Medulla oblongata (tissue), 1 donor: ENCODE measurements at regions not wholly inside any gene's neighbourhood (a gene's known extent, or its start where the extent isn't known, plus 50 kb on each side); places are given as distances from the start of the nearest gene placed in this dataset.

ENCODE experiments used
- DNase-seq: peaks from one replicate; pipeline ENCODE4 v3.0.0-alpha.2; 2015; ENCODE audit errors: extremely low spot score

- no peak for DNase-seq
These were observed 90.8 kb upstream of the NRG3 start for GRCh38 chr10:81784111-81784597.

DNA sequence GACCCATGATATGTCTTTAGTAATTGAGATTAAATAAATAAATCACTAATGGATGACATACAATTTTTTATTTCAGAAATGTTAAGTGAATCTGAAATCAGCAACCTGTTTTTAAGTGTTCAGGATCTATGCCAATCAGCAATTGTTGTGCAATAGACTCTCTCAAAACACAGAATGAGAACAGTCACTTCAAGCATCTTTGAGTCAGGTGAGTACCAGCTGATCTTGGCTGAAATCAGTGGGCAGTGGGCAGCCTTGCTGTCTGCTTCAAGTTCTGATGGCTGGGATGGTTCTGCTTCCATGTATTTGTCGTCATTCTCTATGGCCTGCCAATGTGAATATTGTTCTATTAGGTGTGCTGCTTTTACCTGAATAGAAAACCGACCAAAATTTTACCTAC lies 82.3 kb upstream of the NRG3 start:
- DNase-seq, result no peak

GRCh38 chr10:81806842-81807241 lies 68.2 kb upstream of the NRG3 start:
- no peak for DNase-seq

DNA sequence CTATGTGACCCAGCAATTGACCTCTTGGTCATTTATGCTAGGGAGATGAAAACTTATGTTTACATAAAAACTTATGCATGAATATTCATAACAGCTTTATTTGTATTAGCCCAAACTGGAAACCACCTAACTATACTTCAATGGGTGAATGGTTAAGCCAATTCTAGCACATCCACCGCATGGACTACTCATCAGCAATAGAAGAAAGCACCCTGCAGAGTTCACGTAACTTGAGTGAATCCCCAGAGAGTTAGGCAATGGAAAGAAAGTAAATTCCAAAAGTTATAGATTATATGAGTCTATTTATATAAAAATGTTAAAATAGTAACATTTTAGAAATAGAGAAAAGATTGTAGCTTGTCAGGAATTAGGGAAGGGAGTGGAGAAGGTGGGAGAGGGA lies 60.2 kb upstream of the NRG3 start:
- DNase-seq, result no peak

DNA sequence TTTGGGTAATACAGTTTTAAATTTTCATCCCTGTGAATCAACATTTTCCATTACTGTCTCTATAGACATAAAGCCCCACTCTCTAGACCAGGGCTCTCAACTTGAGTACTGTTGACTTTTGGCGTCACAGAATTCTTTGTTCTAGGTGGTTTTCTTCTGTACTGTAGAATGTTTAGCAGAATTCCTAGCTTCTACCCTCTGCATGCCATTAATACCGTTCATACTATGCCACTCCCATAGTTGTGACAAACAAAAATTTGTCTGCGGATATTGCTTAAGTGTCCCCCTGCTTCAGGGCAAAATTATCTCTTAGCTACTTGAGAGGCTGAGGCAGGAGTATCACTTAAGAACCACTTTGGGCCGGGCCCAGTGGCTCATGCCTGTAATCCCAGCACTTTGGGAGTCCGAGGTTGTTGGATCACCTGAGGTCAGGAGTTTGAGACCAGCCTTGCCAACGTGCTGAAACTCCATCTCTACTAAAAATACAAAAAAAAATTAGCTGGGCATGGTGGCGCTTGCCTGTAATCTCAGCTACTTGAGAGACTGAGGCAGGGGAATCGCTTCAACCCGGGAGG lies 57.3 kb upstream of the NRG3 start:
- DNase-seq, result no peak

- DNase-seq, result no peak
These were observed 54.6 kb upstream of the NRG3 start for GRCh38 chr10:81820418-81820817.
